SHP77 treated with DMSO at 0.1 percent for 48 hours (cell line): ENCODE measurements at regions not wholly inside any gene's neighbourhood (a gene's known extent, or its start where the extent isn't known, plus 50 kb on each side); places are given as distances from the start of the nearest gene placed in this dataset.

Experiments
- DNase-seq: peaks from one replicate; lab custom pipeline; 2025; lab: John Stamatoyannopoulos, UW

DNA sequence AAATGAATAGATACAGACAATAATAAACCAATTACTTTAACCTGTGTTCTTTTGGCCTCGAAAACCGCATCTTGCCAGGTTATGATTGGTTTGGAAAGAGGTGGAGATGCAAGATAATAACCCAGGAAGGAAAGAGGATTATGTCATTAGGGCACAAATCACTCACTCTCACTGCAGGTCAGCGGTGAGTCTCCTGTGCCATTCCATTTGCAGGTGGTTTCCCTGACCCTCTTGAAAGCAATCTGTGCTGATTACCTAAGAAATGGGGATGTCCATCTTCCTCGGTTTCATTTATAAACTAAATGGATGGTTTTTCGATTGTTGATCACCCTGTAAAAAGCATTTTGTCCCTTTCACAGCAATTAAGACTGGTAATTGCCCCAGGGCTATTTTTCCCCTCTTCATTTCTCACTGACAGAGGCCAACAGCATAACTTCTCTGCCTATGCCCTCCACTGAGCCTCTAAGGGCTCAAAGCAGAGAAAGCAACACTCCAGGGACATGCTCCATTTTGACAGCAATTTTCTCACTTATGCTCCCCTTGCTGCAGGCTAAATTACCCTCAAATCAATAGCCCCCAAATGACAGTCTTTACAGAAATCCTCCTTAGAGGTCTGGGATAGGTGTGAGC lies 257.5 kb downstream of the IPMK start:
- DNase-seq, result no peak

DNA sequence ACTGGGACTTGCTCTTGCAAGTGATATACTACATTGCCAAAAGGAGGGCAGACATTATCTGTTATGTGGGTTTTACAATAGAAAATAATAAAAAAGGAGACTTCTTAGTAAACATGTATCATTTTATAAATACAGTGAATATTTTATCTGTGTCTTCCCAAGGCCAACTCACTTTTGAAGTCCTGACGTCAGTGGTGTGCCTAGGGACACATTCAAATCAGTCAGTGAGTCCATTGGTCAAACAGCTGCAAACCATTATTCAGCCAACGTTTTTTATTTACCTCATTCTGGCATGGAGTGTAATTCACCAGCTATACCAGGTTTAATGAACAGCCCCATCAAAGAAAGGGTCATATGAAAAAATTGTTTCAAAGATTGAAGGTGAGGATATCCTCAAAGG lies 263.7 kb downstream of the IPMK start:
- no peak for DNase-seq

DNA sequence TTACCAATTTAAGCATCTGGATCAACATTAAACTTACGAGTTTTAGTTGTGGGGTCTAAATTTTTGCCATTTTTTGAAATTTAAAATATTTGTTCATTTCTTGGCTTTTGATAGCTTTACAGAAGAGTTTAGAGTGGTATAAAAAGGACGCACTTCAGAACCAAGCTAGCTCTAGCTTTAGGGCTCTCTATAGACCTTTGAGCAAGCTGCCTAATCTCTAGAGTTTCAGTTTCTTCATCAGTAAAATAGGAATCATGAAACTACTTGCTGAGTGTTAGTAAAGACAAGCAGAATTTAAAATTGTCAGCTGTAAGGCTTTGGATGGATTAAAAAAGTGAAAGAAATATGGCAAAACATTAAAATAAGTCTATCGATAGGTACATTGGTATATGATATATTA lies 266.5 kb downstream of the IPMK start:
- no peak for DNase-seq

DNA sequence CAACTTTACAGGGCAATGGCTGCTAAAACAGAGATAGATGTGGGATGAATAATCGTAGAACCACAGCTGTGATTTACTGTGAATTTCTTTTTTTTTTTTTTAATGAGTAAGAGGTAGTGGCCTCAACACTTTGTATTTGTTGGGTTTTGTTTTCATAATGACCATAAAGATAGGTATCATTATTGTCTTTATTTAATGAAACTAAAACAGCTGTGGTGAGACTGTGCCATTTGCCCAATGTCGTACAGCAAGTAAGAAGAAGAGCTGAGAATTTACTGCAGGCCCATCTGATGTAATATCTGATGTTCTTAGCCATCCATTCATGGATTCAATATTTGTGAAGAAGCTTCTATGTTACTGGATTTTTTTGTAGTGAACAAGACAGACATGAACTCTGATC lies 271.2 kb downstream of the IPMK start:
- DNase-seq, result no peak

- no peak for DNase-seq
Observed at GRCh38 chr10:57993302-57993701, 274.4 kb downstream of the IPMK start.

DNA sequence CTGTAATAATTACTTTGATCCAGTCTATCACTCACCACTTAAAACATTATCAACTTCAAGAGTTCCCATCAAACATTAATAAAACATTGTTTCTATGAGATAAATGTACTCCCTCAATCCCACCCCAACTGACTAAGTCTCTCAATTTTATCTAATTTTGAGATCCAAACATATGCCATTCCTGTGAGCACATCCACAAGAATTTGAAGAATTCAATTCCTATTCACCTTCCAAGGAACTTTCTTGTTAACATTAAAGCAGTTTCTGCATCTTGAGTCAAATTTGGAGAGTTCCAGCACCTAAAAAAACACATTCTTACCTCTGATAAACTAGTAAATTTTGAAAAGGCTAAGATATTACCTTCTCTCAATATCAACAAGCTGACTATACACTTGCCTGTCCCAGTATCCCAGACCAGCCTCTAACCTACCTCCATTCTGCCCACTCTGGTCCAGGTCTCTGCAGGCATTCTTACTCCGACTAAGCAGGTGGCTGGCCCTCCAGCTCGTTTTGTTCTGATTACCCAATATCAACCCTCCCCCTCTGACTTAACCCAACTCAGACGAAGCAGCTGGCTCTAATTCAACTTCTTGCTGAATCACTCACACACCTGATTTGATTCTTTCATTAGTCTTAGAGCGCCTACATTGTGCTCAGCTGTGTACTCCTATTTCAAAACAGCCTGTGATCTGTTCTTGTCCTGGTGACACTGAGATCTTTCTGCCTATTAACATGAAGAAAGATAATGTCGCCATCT lies 275.2 kb downstream of the IPMK start:
- DNase-seq, result no peak

DNA sequence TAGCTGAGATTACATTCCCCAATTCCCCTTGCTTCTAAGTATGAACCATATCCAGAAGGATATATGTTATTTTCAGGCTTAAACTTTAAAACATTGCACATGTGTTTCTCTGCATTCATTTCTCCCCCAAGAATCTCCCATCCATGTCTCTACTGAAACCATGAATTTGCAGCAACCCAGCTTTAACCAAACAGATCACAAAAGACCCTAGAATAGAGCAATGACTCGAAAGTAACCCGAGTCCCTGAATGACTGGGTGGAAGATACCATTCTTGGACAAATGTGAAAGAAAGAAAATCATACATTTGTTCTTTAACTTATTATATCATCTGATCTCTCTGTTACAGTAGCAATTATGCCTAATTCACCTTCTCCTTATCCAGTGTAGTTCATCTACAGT lies 278.7 kb downstream of the IPMK start:
- DNase-seq, result no peak

- DNase-seq, result no peak
Observed at GRCh38 chr10:57987055-57987721, 280.5 kb downstream of the IPMK start.

DNA sequence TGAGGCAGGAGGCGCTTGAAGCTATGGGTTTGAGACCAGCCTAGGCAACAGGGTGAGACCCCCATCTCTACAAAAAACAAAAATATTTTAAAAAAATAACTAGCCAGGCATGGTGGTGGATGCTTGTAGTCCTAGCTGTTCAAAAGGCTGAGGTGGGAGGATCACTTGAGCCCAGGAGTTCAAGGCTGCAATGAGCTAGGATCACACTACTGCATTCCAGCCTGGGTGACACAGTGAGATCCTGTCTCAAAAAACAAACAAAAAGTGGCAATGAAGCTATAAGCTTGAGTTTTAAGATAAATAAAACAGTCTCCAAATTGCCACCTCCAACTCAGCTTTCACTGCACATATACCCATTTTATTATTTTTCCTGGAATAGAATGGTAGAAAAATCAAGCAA lies 281.3 kb downstream of the IPMK start:
- no peak for DNase-seq

DNA sequence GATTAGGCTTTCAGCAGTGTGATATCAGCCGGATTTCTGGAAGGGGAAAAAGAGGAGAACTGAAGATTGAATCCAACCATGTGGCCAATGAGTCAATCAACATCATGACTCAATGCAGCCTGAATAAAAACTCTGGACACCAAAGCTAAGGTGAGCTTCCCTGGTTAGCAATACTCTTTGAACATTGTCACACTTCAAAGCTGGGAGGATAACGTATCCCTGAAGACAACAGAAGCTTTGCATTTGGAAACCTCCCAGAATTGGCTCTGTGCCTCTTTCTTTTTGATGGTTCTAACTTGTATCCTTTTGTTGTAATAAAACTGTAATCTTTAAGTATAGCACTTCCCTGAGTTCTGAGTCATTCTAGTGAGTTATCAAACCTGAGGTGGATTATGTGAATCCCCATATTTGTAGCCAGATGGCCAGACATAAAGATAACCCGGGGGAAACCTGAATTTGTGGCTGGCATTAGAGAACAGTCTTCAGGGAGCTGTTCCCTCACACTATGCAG lies 284.4 kb downstream of the IPMK start:
- DNase-seq, result no peak

GRCh38 chr10:57982091-57982490 lies 285.6 kb downstream of the IPMK start:
- no peak for DNase-seq

DNA sequence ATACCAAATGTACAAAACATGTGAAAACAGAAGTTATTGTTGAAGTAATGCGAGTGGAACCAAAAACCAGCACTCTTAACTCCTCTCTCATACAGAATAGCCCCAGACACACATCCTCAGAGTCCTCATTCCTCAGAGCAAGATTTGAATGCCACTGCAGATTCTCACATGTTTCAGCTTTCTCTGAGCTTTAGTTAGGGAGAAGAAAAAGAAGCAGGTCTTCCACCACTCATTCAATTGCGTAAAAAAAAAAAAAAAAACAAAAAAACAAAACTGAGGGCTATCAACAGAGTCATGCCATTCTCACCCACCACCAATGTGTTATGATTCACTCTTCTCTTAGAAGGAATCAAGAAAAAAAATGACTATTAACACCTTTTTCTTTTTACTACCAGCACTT lies 287.7 kb downstream of the IPMK start:
- no peak for DNase-seq

- DNase-seq, result no peak
Observed at GRCh38 chr10:57979491-57979890, 288.2 kb downstream of the IPMK start.

DNA sequence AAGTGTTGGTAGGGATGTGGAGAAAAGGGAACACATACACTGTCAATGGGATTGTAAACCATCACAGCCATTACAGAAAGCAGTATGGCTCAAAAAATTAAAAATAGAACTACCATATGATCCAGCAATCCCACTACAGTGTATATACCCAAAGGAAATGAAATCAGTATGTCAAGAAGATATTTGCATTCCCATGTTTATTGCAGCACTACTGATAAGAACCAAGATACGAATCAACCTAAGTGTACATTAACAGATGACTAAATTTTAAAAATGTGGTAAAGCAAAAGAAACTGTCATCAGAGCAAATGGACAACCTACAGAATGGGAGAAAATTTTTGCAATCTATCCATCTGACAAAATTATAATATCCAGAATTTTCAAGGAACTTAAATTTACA lies 290.4 kb downstream of the IPMK start:
- DNase-seq, result no peak

DNA sequence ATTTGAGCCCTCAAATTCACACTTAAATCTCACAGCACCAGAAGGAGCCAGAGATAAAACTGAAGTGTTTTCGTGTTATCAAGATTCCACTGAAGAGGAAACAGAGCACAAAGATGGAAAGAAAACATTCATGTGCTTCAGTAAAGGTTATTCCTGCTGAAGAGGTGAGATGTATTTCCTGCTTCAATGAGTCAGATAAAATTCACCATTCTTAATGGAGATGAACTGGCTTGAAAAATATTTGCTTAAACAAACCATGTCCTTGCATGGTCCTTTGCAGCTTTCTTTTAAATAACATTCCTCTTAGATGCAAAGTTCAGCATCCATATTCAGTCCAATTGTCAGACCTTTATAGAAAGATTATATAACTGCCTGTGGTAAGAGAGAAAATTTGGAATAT lies 294.2 kb downstream of the IPMK start:
- DNase-seq, result no peak

- no peak for DNase-seq
Observed at GRCh38 chr10:57972783-57973182, 294.9 kb downstream of the IPMK start.

- DNase-seq, result no peak
Observed at GRCh38 chr10:57968328-57969016, 299.2 kb downstream of the IPMK start.

- no peak for DNase-seq
Observed at GRCh38 chr10:57964351-57964750, 303.3 kb downstream of the IPMK start.

DNA sequence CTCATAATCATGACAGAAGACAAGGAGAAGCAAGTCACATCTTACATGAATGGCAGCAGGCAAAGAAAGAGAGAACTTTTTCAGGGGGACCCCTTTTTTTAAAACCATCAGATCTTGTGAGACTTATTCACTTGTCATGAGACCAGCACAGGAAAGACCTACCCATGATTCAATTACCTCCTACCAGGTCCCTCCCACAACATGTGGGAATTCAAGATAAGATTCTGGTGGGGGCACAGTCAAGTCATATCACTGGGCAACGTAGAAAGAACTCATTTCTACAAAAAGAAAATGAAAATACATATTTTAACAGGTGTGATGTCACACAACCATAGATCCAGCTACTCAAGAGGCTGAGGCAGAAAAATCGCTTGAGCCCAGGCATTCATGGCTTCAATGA lies 304.1 kb downstream of the IPMK start:
- no peak for DNase-seq

- DNase-seq, result no peak
Observed at GRCh38 chr10:57962839-57963238, 304.9 kb downstream of the IPMK start.

GRCh38 chr10:57961487-57961886 lies 306.2 kb downstream of the IPMK start:
- DNase-seq, result no peak

DNA sequence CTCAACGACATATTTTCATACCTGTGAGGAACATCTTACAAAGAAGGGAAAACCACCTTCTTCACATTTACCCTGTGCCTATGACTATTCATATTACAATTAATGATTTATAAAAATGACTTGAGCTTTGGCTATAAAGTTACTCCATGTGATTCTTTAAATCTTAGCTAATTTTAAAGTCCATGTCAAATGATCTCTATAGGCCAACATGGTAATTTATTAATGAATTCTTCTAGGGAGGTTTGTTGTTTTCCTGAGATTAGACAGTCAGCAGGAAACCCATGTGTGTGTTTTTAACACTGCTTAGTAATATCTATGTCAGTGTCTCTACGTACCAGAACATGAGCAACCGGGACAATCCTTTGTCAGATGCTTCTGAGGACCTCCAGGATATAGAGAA lies 307.3 kb downstream of the IPMK start:
- no peak for DNase-seq
